HepG2 (cell line): ENCODE measurements at regions not wholly inside any gene's neighbourhood (a gene's known extent, or its start where the extent isn't known, plus 50 kb on each side); places are given as distances from the start of the nearest gene placed in this dataset.

ENCODE experiments used
- ATAC-seq: fragments of 200-7000 bp; cut with Tn5 transposase; 3 replicates; pipeline ENCODE4 v1.9.1; 2020; ENCODE audit warnings: mild to moderate bottlenecking, moderate library complexity
- BruUV-seq: library from RNA; stranded (reverse); fragments of 400-500 nt; replicated peaks from 2 replicates; lab custom pipeline; 2021; lab: Mats Ljungman, UMichigan
- CTCF ChIA-PET: fragments of 300-600 bp; formaldehyde crosslinking; extraction: SDS; loops from one replicate; lab custom pipeline; 2021; ENCODE audit warnings: low total read pairs, inconsistent platforms, low intra/inter-chr PET ratio; lab: Yijun Ruan, JAX
- POLR2A ChIA-PET: fragments of 350-600 bp; sonication (Branson Sonifier 250); formaldehyde crosslinking; loops from one replicate; lab custom pipeline; 2020; ENCODE audit warnings: antibody characterized with exemption, inconsistent platforms; lab: Yijun Ruan, JAX
- DNase-seq: peaks from one replicate; pipeline ENCODE4 v3.0.0-alpha.2; 2015; ENCODE audit warnings: low spot score
- FAIRE-seq: peaks from 3 replicates; lab custom pipeline; 2011; peaks lifted over from hg19 to GRCh38; lab: Jason Lieb, UNC
- H2AFZ ChIP-seq: one replicate; pipeline ENCODE4 v1.6.1; 2011; ENCODE audit warnings: low read length, inconsistent platforms
- H3K27ac ChIP-seq: fragments of 300-600 bp; 3 replicates; pipeline ENCODE4 v1.8.0; 2011; ENCODE audit warnings: mixed run types, mild to moderate bottlenecking, mixed read lengths, low read length, inconsistent platforms; ENCODE audit not compliant: insufficient read depth; ENCODE audit errors: extremely low read length
- H3K27me3 ChIP-seq, 2 experiments: fragments of 200-600 bp in 1 of 2; 2 replicates in 1 of 2; 3 replicates in 1 of 2; pipeline versions ENCODE4 v1.6.0 to v1.8.0; 2011; ENCODE audit warnings: low read length in 2 of 2, mild to moderate bottlenecking in 2 of 2, moderate library complexity in 2 of 2, inconsistent platforms in 1 of 2; ENCODE audit not compliant: insufficient read depth in 2 of 2, control insufficient read depth in 1 of 2
- H3K36me3 ChIP-seq, 2 experiments: fragments of 200-600 bp in 1 of 2; replicated peaks in 1 of 2; 2 replicates in 1 of 2; 3 replicates in 1 of 2; pipeline versions ENCODE4 v1.5.1 to v1.8.0; 2011; ENCODE audit warnings: low read length in 2 of 2, inconsistent platforms in 1 of 2; ENCODE audit not compliant: insufficient read depth in 2 of 2, control insufficient read depth in 1 of 2
- H3K4me1 ChIP-seq: 2 replicates; pipeline ENCODE4 v1.5.1; 2012; ENCODE audit warnings: low read length, inconsistent platforms; ENCODE audit not compliant: insufficient read depth
- H3K4me2 ChIP-seq: 2 replicates; pipeline ENCODE4 v1.6.0; 2011; ENCODE audit warnings: low read depth, low read length, inconsistent platforms
- H3K4me3 ChIP-seq, 3 experiments: fragments of 200-600 bp in 1 of 3; sonication (generic), shearing (Covaris generic) in 1 of 3; replicated peaks in 1 of 3; 2 replicates each; pipeline ENCODE4 v1.5.1; 2011 to 2016; ENCODE audit warnings: low read length in 3 of 3, inconsistent platforms in 2 of 3, low read depth in 2 of 3, mild to moderate bottlenecking in 2 of 3, control low read depth in 1 of 3, mixed read lengths in 1 of 3; ENCODE audit not compliant: insufficient read depth in 1 of 3
- H3K79me2 ChIP-seq: one replicate; pipeline ENCODE4 v1.6.1; 2011; ENCODE audit warnings: low read length, inconsistent platforms; ENCODE audit not compliant: insufficient read depth
- H3K9ac ChIP-seq: 2 replicates; pipeline ENCODE4 v1.6.0; 2011; ENCODE audit warnings: mild to moderate bottlenecking, low read depth, low read length, inconsistent platforms; ENCODE audit not compliant: insufficient read depth
- H3K9me3 ChIP-seq: 2 replicates; pipeline ENCODE4 v1.5.1; 2012; ENCODE audit warnings: mild to moderate bottlenecking, low read length
- H4K20me1 ChIP-seq: 2 replicates; pipeline ENCODE4 v1.6.0; 2011; ENCODE audit warnings: inconsistent platforms, mild to moderate bottlenecking, low read length, moderate library complexity; ENCODE audit not compliant: insufficient read depth
- AFF4 ChIP-seq: sonication (generic); formaldehyde crosslinking; IDR thresholded peaks from 2 replicates; pipeline ENCODE4 v1.4.0; 2020; ENCODE audit warnings: missing genetic modification reagents
- NR3C1 ChIP-seq: sonication (generic); formaldehyde crosslinking; IDR thresholded peaks from 2 replicates; pipeline ENCODE4 v1.4.0; 2020; ENCODE audit warnings: missing genetic modification reagents
- SETDB1 ChIP-seq: sonication (generic); formaldehyde crosslinking; IDR thresholded peaks from 2 replicates; pipeline ENCODE4 v1.5.1; 2020; ENCODE audit warnings: missing genetic modification reagents, mild to moderate bottlenecking, borderline replicate concordance
- SP4 ChIP-seq: sonication (generic); formaldehyde crosslinking; IDR thresholded peaks from 2 replicates; pipeline ENCODE4 v1.8.1; 2023; ENCODE audit warnings: mild to moderate bottlenecking, missing genetic modification reagents
- TBL1XR1 ChIP-seq: fragments of 150-350 bp; IDR thresholded peaks from 2 replicates; pipeline ENCODE4 v1.6.1; 2014; ENCODE audit warnings: borderline replicate concordance, low read length; ENCODE audit not compliant: partially characterized antibody
- TIGD3 ChIP-seq: sonication (generic); formaldehyde crosslinking; IDR thresholded peaks from 2 replicates; pipeline ENCODE4 v1.5.1; 2020; ENCODE audit warnings: mild to moderate bottlenecking, missing genetic modification reagents, borderline replicate concordance
- ZBTB34 ChIP-seq: sonication (generic); formaldehyde crosslinking; IDR thresholded peaks from 2 replicates; pipeline ENCODE4 v1.8.0; 2022; ENCODE audit warnings: mild to moderate bottlenecking, missing genetic modification reagents
- ZEB1 ChIP-seq: IDR thresholded peaks from 2 replicates; pipeline ENCODE4 v1.6.1; 2012; ENCODE audit warnings: mild to moderate bottlenecking, low read depth, inconsistent platforms; ENCODE audit not compliant: insufficient replicate concordance
- ZNF432 ChIP-seq: sonication (generic); formaldehyde crosslinking; IDR thresholded peaks from 2 replicates; pipeline ENCODE4 v1.5.0; 2020; ENCODE audit warnings: missing genetic modification reagents, mild to moderate bottlenecking, borderline replicate concordance
- ZNF639 ChIP-seq: conservative IDR thresholded peaks from 2 replicates; pipeline ENCODE4 v1.6.1; 2018; ENCODE audit warnings: missing genetic modification reagents
- ZNF773 ChIP-seq: sonication (generic); formaldehyde crosslinking; IDR thresholded peaks from 2 replicates; pipeline ENCODE4 v1.4.0; 2020; ENCODE audit warnings: missing genetic modification reagents, borderline replicate concordance
- WGBS: methylation state at CpG from one replicate; pipeline ENCODE4 v1.1.6; 2017; ENCODE audit warnings: low lambda C conversion rate; 5-methylcytosine and 5-hydroxymethylcytosine counted together
- in situ Hi-C: cut with HindIII; loops from 2 replicates; pipeline ENCODE4 v1.10.0; 2017; ENCODE audit warnings: low pct_unique_long_range_greater_than_20kb; ENCODE audit not compliant: extremely low pct_ligation_motif_present
- intact Hi-C: fragments of 100-400 bp; cut with micrococcal nuclease; formaldehyde crosslinking; loops from one replicate; pipeline ENCODE4 v1.10.0; 2022; ENCODE audit not compliant: unreplicated experiment

GRCh38 chr3:187843654-187844053, 98.4 kb upstream of the BCL6 start:
- Histone ChIP-seq H3K27me3 (no peaks in the 10 kb centered on the region; a peak in 1 of 5 replicates), H3K27ac (no peak overlapping the region), H3K9me3 (no peaks in the 10 kb centered on the region), H2AFZ (no peak overlapping the region), H3K36me3 (no peaks in the 10 kb centered on the region), H3K79me2 (no peaks in the 10 kb centered on the region), H3K9ac (no peak overlapping the region), H3K4me3 (no peak overlapping the region), H4K20me1 (no peaks in the 10 kb centered on the region), H3K4me1 (peaks cover 12% of the 10 kb centered on the region), H3K4me2 (no peak overlapping the region)
- no peak for FAIRE-seq
- CTCF ChIA-PET = no interaction called here
- no peak for ATAC-seq
- POLR2A ChIA-PET = no interaction called here
- no peak for TF ChIP-seq AFF4
- intact Hi-C loops = no loop called here
- no TSS peak for BruUV-seq
- 76% methylated on average over 4 of the region's 4 CpGs for WGBS
- DNase-seq = no peak
- in situ Hi-C loops = no loop called here

- intact Hi-C loops (no loop called here), in situ Hi-C loops (no loop called here)
- no peak overlapping the region for H3K9ac ChIP-seq
- peaks cover 23% of the 10 kb centered on the region for H3K4me1 ChIP-seq
- H2AFZ ChIP-seq = no peak overlapping the region
- no TSS peak for BruUV-seq
- no peak overlapping the region for H3K4me3 ChIP-seq
- WGBS = 60% methylated on average over 6 of the region's 6 CpGs
- H3K36me3 ChIP-seq = no peaks in the 10 kb centered on the region
- POLR2A ChIA-PET = no interaction called here
- no peak overlapping the region for H3K27ac ChIP-seq
- H3K9me3 ChIP-seq = no peaks in the 10 kb centered on the region
- DNase-seq = no peak
- H3K4me2 ChIP-seq = no peak overlapping the region
- no peaks in the 10 kb centered on the region; a peak in 1 of 5 replicates for H3K27me3 ChIP-seq
- CTCF ChIA-PET = no interaction called here
- H4K20me1 ChIP-seq = no peaks in the 10 kb centered on the region
- no peaks in the 10 kb centered on the region for H3K79me2 ChIP-seq
- ATAC-seq = no peak
- FAIRE-seq = no peak
- TF ChIP-seq TIGD3 (CRISPR knock-in tag) = no peak
- TF ChIP-seq ZNF773 (CRISPR knock-in tag) = no peak
- no peak for TF ChIP-seq NR3C1
- TF ChIP-seq TBL1XR1 = no peak
- TF ChIP-seq ZNF639 (CRISPR knock-in tag) = no peak
- TF ChIP-seq ZNF432 (CRISPR knock-in tag) = no peak
- no peak for TF ChIP-seq SETDB1 (CRISPR knock-in tag)
- no peak for TF ChIP-seq SP4 (CRISPR knock-in tag)
- no peak for TF ChIP-seq ZBTB34 (CRISPR knock-in tag)
- TF ChIP-seq ZEB1 = no peak
Measured at GRCh38 chr3:187844708-187845107, 99.4 kb upstream of the BCL6 start.
